Keratinocyte (primary cell): ENCODE measurements at regions not wholly inside any gene's neighbourhood (a gene's known extent, or its start where the extent isn't known, plus 50 kb on each side); places are given as distances from the start of the nearest gene placed in this dataset.

Experiments
- DNase-seq: peaks from one replicate; pipeline ENCODE4 v3.0.0-alpha.2; 2011; ENCODE audit warnings: low read depth, missing footprints, low spot score
- FAIRE-seq: peaks from 2 replicates; lab custom pipeline; 2011; peaks lifted over from hg19 to GRCh38; lab: Jason Lieb, UNC
- H2AFZ ChIP-seq: 2 replicates; pipeline ENCODE4 v1.6.0; 2012; ENCODE audit warnings: low read length, control low read depth, inconsistent platforms; ENCODE audit not compliant: control insufficient read depth
- H3K27ac ChIP-seq: 2 replicates; pipeline ENCODE4 v1.5.1; 2011; ENCODE audit warnings: low read length; ENCODE audit not compliant: control insufficient read depth, insufficient read depth
- H3K27me3 ChIP-seq: 3 replicates; pipeline ENCODE4 v1.6.0; 2011; ENCODE audit warnings: low read length; ENCODE audit not compliant: control insufficient read depth, insufficient read depth; ENCODE audit errors: extremely low read depth
- H3K36me3 ChIP-seq, 2 experiments: 2 replicates in 1 of 2; 3 replicates in 1 of 2; pipeline ENCODE4 v1.5.1; 2011; ENCODE audit warnings: low read length in 2 of 2, mild to moderate bottlenecking in 1 of 2; ENCODE audit not compliant: control insufficient read depth in 2 of 2, insufficient read depth in 2 of 2; ENCODE audit errors: extremely low read depth in 1 of 2
- H3K4me1 ChIP-seq: 3 replicates; pipeline ENCODE4 v1.5.1; 2011; ENCODE audit warnings: low read length; ENCODE audit not compliant: control insufficient read depth, insufficient read depth; ENCODE audit errors: extremely low read depth
- H3K4me2 ChIP-seq: 3 replicates; pipeline ENCODE4 v1.6.0; 2011; ENCODE audit warnings: low read depth, low read length; ENCODE audit not compliant: control insufficient read depth, insufficient read depth; ENCODE audit errors: extremely low read depth
- H3K4me3 ChIP-seq, 3 experiments: fragments of 200-600 bp in 1 of 3; sonication (generic) in 1 of 3; 2 replicates in 2 of 3; 3 replicates in 1 of 3; pipeline ENCODE4 v1.5.1; 2011 to 2016; ENCODE audit warnings: low read length in 3 of 3, mild to moderate bottlenecking in 3 of 3, control low read depth in 2 of 3, inconsistent platforms in 1 of 3, low read depth in 1 of 3, mixed read lengths in 1 of 3, mixed run types in 1 of 3, moderate library complexity in 1 of 3; ENCODE audit not compliant: control insufficient read depth in 2 of 3, insufficient read depth in 2 of 3; ENCODE audit errors: extremely low read depth in 1 of 3
- H3K79me2 ChIP-seq: 2 replicates; pipeline ENCODE4 v1.6.0; 2012; ENCODE audit warnings: low read length; ENCODE audit not compliant: control insufficient read depth, insufficient read depth
- H3K9ac ChIP-seq: 3 replicates; pipeline ENCODE4 v1.6.0; 2011; ENCODE audit warnings: low read length; ENCODE audit not compliant: control insufficient read depth, insufficient read depth; ENCODE audit errors: extremely low read depth
- H3K9me1 ChIP-seq: 3 replicates; pipeline ENCODE4 v1.6.0; 2011; ENCODE audit warnings: low read length; ENCODE audit not compliant: control insufficient read depth, insufficient read depth; ENCODE audit errors: extremely low read depth
- H3K9me3 ChIP-seq: 2 replicates; pipeline ENCODE4 v1.5.1; 2012; ENCODE audit warnings: low read depth, low read length; ENCODE audit not compliant: control insufficient read depth
- H4K20me1 ChIP-seq: 3 replicates; pipeline ENCODE4 v1.6.0; 2011; ENCODE audit warnings: low read length; ENCODE audit not compliant: control insufficient read depth, insufficient read depth; ENCODE audit errors: extremely low read depth
- EZH2 ChIP-seq: IDR thresholded peaks from one replicate; pipeline ENCODE4 v1.6.1; 2012; ENCODE audit warnings: inconsistent platforms, mild to moderate bottlenecking, low read length, moderate library complexity
- dilution Hi-C: fragments of 300-500 bp; cut with MboI; formaldehyde crosslinking; loops from one replicate; pipeline ENCODE4 v1.7.0; 2020; ENCODE audit warnings: low sequenced_read_pairs; ENCODE audit not compliant: extremely low pct_ligation_motif_present
- TF ChIP-seq, protein P1 (sequence below), 3 experiments: IDR thresholded peaks in 1 of 3; conservative IDR thresholded peaks in 1 of 3; optimal IDR thresholded peaks in 1 of 3; 2 replicates in 2 of 3; 3 replicates in 1 of 3; pipeline versions ENCODE3 to v1.5.1; 2011; ENCODE audit warnings: low read length in 3 of 3, mild to moderate bottlenecking in 3 of 3, moderate library complexity in 2 of 3, control low read depth in 1 of 3, inconsistent platforms in 1 of 3; ENCODE audit not compliant: insufficient read depth in 2 of 3; ENCODE audit errors: extremely low read depth in 1 of 3

GRCh38 chr2:47725808-47726207 lies 57.1 kb upstream of the MSH6 start:
- no peak overlapping the region for H3K4me2 ChIP-seq
- no peaks in the 10 kb centered on the region for H3K9me1 ChIP-seq
- no peak for FAIRE-seq
- no peaks in the 10 kb centered on the region for H4K20me1 ChIP-seq
- no peak overlapping the region for H3K27ac ChIP-seq
- no peak for DNase-seq
- H3K4me1 ChIP-seq: no peaks in the 10 kb centered on the region
- dilution Hi-C loops: no loop called here
- H3K79me2 ChIP-seq: no peaks in the 10 kb centered on the region
- H3K9me3 ChIP-seq: no peaks in the 10 kb centered on the region
- H3K9ac ChIP-seq: no peak overlapping the region
- no peak overlapping the region for H2AFZ ChIP-seq
- H3K36me3 ChIP-seq: no peaks in the 10 kb centered on the region
- H3K27me3 ChIP-seq: no peaks in the 10 kb centered on the region
- TF ChIP-seq, protein P1, sequence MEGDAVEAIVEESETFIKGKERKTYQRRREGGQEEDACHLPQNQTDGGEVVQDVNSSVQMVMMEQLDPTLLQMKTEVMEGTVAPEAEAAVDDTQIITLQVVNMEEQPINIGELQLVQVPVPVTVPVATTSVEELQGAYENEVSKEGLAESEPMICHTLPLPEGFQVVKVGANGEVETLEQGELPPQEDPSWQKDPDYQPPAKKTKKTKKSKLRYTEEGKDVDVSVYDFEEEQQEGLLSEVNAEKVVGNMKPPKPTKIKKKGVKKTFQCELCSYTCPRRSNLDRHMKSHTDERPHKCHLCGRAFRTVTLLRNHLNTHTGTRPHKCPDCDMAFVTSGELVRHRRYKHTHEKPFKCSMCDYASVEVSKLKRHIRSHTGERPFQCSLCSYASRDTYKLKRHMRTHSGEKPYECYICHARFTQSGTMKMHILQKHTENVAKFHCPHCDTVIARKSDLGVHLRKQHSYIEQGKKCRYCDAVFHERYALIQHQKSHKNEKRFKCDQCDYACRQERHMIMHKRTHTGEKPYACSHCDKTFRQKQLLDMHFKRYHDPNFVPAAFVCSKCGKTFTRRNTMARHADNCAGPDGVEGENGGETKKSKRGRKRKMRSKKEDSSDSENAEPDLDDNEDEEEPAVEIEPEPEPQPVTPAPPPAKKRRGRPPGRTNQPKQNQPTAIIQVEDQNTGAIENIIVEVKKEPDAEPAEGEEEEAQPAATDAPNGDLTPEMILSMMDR (optimal IDR thresholded peaks at IDR 0.05 in 1 of 3, IDR thresholded peaks at IDR 0.05 in 1 of 3, conservative IDR thresholded peaks at IDR 0.05 in 1 of 3; ENCODE audit: extremely low read depth in 1 of 3, insufficient read depth in 2 of 3, low read length in 3 of 3): no peak
- TF ChIP-seq EZH2: no peak
- no peak overlapping the region for H3K4me3 ChIP-seq

DNA sequence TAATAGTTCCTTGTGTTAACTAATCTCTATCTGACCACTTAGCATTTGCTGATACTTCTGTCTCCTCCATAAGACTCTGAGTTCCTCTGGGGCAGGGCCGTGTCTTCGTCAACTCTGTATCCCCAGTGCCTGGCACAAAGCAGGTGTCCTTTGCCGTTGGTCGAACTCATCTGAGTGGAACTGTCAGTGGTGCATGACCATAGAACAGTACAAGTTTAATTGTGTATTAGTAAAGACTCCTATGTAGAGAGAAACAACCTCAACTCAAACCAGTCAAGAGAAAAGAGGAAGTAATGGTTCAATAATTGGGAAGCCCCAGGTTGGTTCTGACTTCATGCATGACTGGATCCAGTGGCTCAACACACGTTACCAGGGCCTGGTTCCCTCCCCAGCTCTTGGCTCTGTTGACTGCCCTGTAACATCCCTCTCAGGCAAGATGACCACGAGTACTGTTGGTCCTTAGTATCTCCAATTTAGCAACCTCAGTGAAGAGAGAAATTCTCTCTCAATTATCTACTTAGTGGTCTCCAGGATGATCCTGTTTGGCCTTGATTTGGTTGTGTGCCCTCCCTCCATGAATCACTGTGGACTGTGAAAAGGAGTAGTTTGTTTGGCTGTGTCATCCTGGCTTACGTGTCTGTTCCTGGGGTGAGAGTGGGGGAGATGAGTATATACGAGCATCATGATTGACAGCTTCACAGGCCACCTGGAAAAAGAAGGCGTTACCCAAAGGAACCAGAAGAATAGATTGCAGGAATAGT lies 58.5 kb upstream of the MSH6 start:
- no peak for DNase-seq
- Histone ChIP-seq H3K9me1 (no peaks in the 10 kb centered on the region), H3K36me3 (no peaks in the 10 kb centered on the region), H4K20me1 (no peaks in the 10 kb centered on the region), H3K4me2 (no peak overlapping the region), H3K27me3 (no peaks in the 10 kb centered on the region), H3K4me1 (no peaks in the 10 kb centered on the region), H3K27ac (no peak overlapping the region), H3K9me3 (no peaks in the 10 kb centered on the region), H3K79me2 (no peaks in the 10 kb centered on the region), H3K4me3 (no peak overlapping the region), H3K9ac (no peak overlapping the region), H2AFZ (no peak overlapping the region)
- dilution Hi-C loops: no loop called here
- no peak for FAIRE-seq
- TF ChIP-seq, protein P1 (optimal IDR thresholded peaks at IDR 0.05 in 1 of 3, IDR thresholded peaks at IDR 0.05 in 1 of 3, conservative IDR thresholded peaks at IDR 0.05 in 1 of 3; ENCODE audit: extremely low read depth in 1 of 3, insufficient read depth in 2 of 3, low read length in 3 of 3): no peak
- no peak for TF ChIP-seq EZH2
